ENCODE measurements at regions not wholly inside any gene's neighbourhood (a gene's known extent, or its start where the extent isn't known, plus 50 kb on each side); places are given as distances from the start of the nearest gene placed in this dataset.

GRCh38 chr4:66629927-66630326 is 915.4 kb downstream of the CENPC start:
- TF ChIP-seq CTCF (IDR thresholded peaks at IDR 0.05) (no peak), POLR2AphosphoS5 (IDR thresholded peaks at IDR 0.05) (no peak)

Data from esophagus muscularis mucosa (tissue), 3 donors.